Epithelial cell of proximal tubule (primary cell): ENCODE measurements at regions not wholly inside any gene's neighbourhood (a gene's known extent, or its start where the extent isn't known, plus 50 kb on each side); places are given as distances from the start of the nearest gene placed in this dataset.

Source experiments
- DNase-seq: peaks from one replicate; pipeline ENCODE4 v3.0.0-alpha.2; 2011; ENCODE audit warnings: low read depth
- H3K4me3 ChIP-seq: 2 replicates; pipeline ENCODE4 v1.5.1; 2011; ENCODE audit warnings: low read depth, mild to moderate bottlenecking, low read length
- CTCF ChIP-seq: conservative IDR thresholded peaks from 2 replicates; pipeline ENCODE4 v1.5.1; 2012; ENCODE audit warnings: low read depth, mild to moderate bottlenecking, low read length

GRCh38 chr12:115541891-115542421, 735.5 kb downstream of the MED13L start:
- no peak overlapping the region for H3K4me3 ChIP-seq
- DNase-seq, result no peak
- no peak for TF ChIP-seq CTCF

- DNase-seq, result no peak
- H3K4me3 ChIP-seq, result no peak overlapping the region
- TF ChIP-seq CTCF, result no peak
Observed at GRCh38 chr12:115528466-115528865, 749.0 kb downstream of the MED13L start.

GRCh38 chr12:115521771-115522409, 755.6 kb downstream of the MED13L start:
- no peak for TF ChIP-seq CTCF

GRCh38 chr12:115519887-115520286, 757.6 kb downstream of the MED13L start:
- no peak for DNase-seq
- TF ChIP-seq CTCF, result no peak

More at GRCh38 chr12:115521771-115522409, 755.6 kb downstream of the MED13L start:
- H3K4me3 ChIP-seq, result no peak overlapping the region
- no peak for DNase-seq

GRCh38 chr12:115519359-115519758, 758.1 kb downstream of the MED13L start:
- no peak overlapping the region for H3K4me3 ChIP-seq
- DNase-seq, result no peak
- no peak for TF ChIP-seq CTCF

More at GRCh38 chr12:115519887-115520286, 757.6 kb downstream of the MED13L start:
- H3K4me3 ChIP-seq, result no peak overlapping the region

GRCh38 chr12:115517913-115518312, 759.6 kb downstream of the MED13L start:
- DNase-seq, result no peak
- TF ChIP-seq CTCF, result no peak
- H3K4me3 ChIP-seq, result no peak overlapping the region

GRCh38 chr12:115511986-115512711, 765.3 kb downstream of the MED13L start:
- DNase-seq, result no peak
- H3K4me3 ChIP-seq, result no peak overlapping the region
- no peak for TF ChIP-seq CTCF
